GM12878 (cell line): ENCODE measurements at regions not wholly inside any gene's neighbourhood (a gene's known extent, or its start where the extent isn't known, plus 50 kb on each side); places are given as distances from the start of the nearest gene placed in this dataset.
"Not testable (repeated sequence)": the region's sequence is repeated elsewhere in the genome, so short reads cannot be mapped to it uniquely, and the experiment has no call there.

Experiments
- ATAC-seq: fragments of 200-7000 bp; cut with Tn5 transposase; 3 replicates; pipeline ENCODE4 v1.9.1; 2020; ENCODE audit warnings: mild to moderate bottlenecking, moderate library complexity
- BruUV-seq: library from RNA; stranded (reverse); fragments of 400-500 nt; replicated peaks from 2 replicates; lab custom pipeline; 2021; lab: Mats Ljungman, UMichigan
- CTCF ChIA-PET: fragments of 300-600 bp; sonication (Branson Sonifier 250); formaldehyde crosslinking; extraction: SDS; loops from one replicate; lab custom pipeline; 2021; ENCODE audit warnings: inconsistent platforms; lab: Yijun Ruan, JAX
- POLR2A ChIA-PET: fragments of 350-600 bp; formaldehyde crosslinking; extraction: SDS; loops from one replicate; lab custom pipeline; 2021; ENCODE audit warnings: inconsistent platforms; lab: Charles Lee
- RAD21 ChIA-PET: fragments of 300-600 bp; sonication (Branson Sonifier 250); formaldehyde crosslinking; loops from one replicate; lab custom pipeline; 2023; ENCODE audit warnings: antibody characterized with exemption; ENCODE audit not compliant: unreplicated experiment; lab: Charles Lee
- SMC1A ChIA-PET: fragments of 300-600 bp; sonication (Branson Sonifier 250); formaldehyde crosslinking; loops from one replicate; lab custom pipeline; 2023; ENCODE audit not compliant: unreplicated experiment, uncharacterized antibody; lab: Charles Lee
- DNase-seq: peaks from one replicate; pipeline ENCODE4 v3.0.0-alpha.2; 2011; ENCODE audit warnings: low read depth, low spot score
- FAIRE-seq: peaks from 3 replicates; lab custom pipeline; 2011; peaks lifted over from hg19 to GRCh38; lab: Jason Lieb, UNC
- H2AFZ ChIP-seq: 2 replicates; pipeline ENCODE4 v1.6.0; 2011; ENCODE audit warnings: low read depth, low read length, control low read depth; ENCODE audit not compliant: control insufficient read depth
- H3K27ac ChIP-seq: 2 replicates; pipeline ENCODE4 v1.5.1; 2011; ENCODE audit warnings: control low read depth; ENCODE audit not compliant: control insufficient read depth, insufficient read depth
- H3K27me3 ChIP-seq, 2 experiments: replicated peaks in 1 of 2; 2 replicates each; pipeline versions ENCODE4 v1.6.0 to v1.6.1; 2011; ENCODE audit warnings: low read length in 1 of 2; ENCODE audit not compliant: control insufficient read depth in 2 of 2, insufficient read depth in 2 of 2
- H3K36me3 ChIP-seq, 2 experiments: 2 replicates each; pipeline ENCODE4 v1.5.1; 2011; ENCODE audit warnings: low read length in 1 of 2; ENCODE audit not compliant: control insufficient read depth in 2 of 2, insufficient read depth in 2 of 2
- H3K4me1 ChIP-seq: 2 replicates; pipeline ENCODE4 v1.6.1; 2011; ENCODE audit warnings: mild to moderate bottlenecking, low read length, moderate library complexity, mixed read lengths; ENCODE audit not compliant: control insufficient read depth, insufficient read depth
- H3K4me2 ChIP-seq: 2 replicates; pipeline ENCODE4 v1.6.0; 2011; ENCODE audit warnings: control low read depth; ENCODE audit not compliant: control insufficient read depth, insufficient read depth
- H3K4me3 ChIP-seq: fragments of 200-600 bp; sonication (generic); 2 replicates; pipeline ENCODE4 v1.5.1; 2016
- H3K79me2 ChIP-seq: 2 replicates; pipeline ENCODE4 v1.6.0; 2011; ENCODE audit warnings: low read length; ENCODE audit not compliant: control insufficient read depth, insufficient read depth
- H3K9ac ChIP-seq: 2 replicates; pipeline ENCODE4 v1.8.0; 2011; ENCODE audit warnings: low read length, control low read depth, mixed read lengths; ENCODE audit not compliant: control insufficient read depth, insufficient read depth
- H3K9me3 ChIP-seq: replicated peaks from 3 replicates; pipeline ENCODE4 v1.5.1; 2011; ENCODE audit warnings: mild to moderate bottlenecking, low read length; ENCODE audit not compliant: control insufficient read depth, insufficient read depth
- H4K20me1 ChIP-seq: 2 replicates; pipeline ENCODE4 v1.6.0; 2011; ENCODE audit not compliant: control insufficient read depth, insufficient read depth
- CREM ChIP-seq: IDR thresholded peaks from 2 replicates; pipeline ENCODE4 v1.6.1; 2014; ENCODE audit warnings: antibody characterized with exemption, low read depth
- RAD51 ChIP-seq: fragments of 450-650 bp; IDR thresholded peaks from 2 replicates; pipeline ENCODE4 v1.6.1; 2016; ENCODE audit warnings: moderate library complexity, mild to moderate bottlenecking, inconsistent platforms
- SRF ChIP-seq, 2 experiments: IDR thresholded peaks; 2 replicates each; pipeline ENCODE4 v1.6.1; 2011; ENCODE audit warnings: low read depth in 2 of 2, low read length in 2 of 2, mild to moderate bottlenecking in 1 of 2, moderate library complexity in 1 of 2
- STAT1 ChIP-seq: fragments of 450-650 bp; conservative IDR thresholded peaks from 2 replicates; pipeline ENCODE4 v1.6.1; 2014; ENCODE audit warnings: antibody characterized with exemption, mild to moderate bottlenecking
- WGBS: methylation state at CpG from one replicate; pipeline ENCODE4 v1.1.6; 2016; ENCODE audit warnings: low lambda C conversion rate; ENCODE audit not compliant: insufficient replicate concordance, insufficient coverage; ENCODE audit errors: missing lambda C conversion rate; 5-methylcytosine and 5-hydroxymethylcytosine counted together
- in situ Hi-C: fragments of 300-500 bp; cut with MboI; formaldehyde crosslinking; loops from 9 replicates; pipeline ENCODE4 v1.14.3; 2018; ENCODE audit warnings: mixed read lengths
- intact Hi-C: fragments of 100-400 bp; cut with micrococcal nuclease; formaldehyde crosslinking; loops from one replicate; pipeline ENCODE4 v1.14.2; 2022; ENCODE audit not compliant: unreplicated experiment
- TF ChIP-seq, protein P1 (sequence below): fragments of 150-350 bp; IDR thresholded peaks from 2 replicates; pipeline ENCODE4 v1.6.1; 2016; ENCODE audit warnings: low read depth, low read length

DNA sequence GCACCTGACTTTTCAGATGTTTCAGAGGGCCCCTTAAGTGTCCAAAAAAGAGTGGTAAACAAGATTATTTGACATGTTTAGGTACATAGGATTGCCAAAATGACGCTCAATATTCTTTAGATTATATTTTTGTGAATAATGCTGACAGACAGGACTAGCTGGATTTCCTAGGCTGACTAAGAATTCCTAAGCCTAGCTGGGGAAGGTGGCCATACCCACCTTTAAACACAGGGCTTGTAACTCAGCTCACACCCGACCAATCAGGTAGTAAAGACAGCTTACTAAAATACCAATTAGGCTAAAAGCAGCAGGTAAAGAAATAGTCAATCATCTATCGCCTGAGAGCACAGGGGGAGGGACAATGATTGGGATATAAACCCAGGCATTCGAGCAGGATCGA lies 99.0 kb upstream of the GPR6 start:
- H3K9ac ChIP-seq, H3K36me3 ChIP-seq, FAIRE-seq, POLR2A ChIA-PET, H4K20me1 ChIP-seq, DNase-seq, BruUV-seq, RAD21 ChIA-PET, in situ Hi-C loops, H3K9me3 ChIP-seq, H3K27ac ChIP-seq, intact Hi-C loops, H3K4me3 ChIP-seq, H2AFZ ChIP-seq, ATAC-seq, H3K4me2 ChIP-seq, H3K27me3 ChIP-seq, H3K79me2 ChIP-seq, H3K4me1 ChIP-seq: not testable (repeated sequence)
- ChIA-PET SMC1A (interaction anchor here (1.2 kb wide), 1 partner anchor 160 kb away, joined by 3 read pairs; no protein-coding TSS in a partner anchor), CTCF (interaction anchor here (1.6 to 1.7 kb wide), 2 partner anchors 13 to 161 kb away, joined by 4 read pairs; no protein-coding TSS in a partner anchor)
- WGBS: 20% methylated on average over 5 of the region's 5 CpGs

DNA sequence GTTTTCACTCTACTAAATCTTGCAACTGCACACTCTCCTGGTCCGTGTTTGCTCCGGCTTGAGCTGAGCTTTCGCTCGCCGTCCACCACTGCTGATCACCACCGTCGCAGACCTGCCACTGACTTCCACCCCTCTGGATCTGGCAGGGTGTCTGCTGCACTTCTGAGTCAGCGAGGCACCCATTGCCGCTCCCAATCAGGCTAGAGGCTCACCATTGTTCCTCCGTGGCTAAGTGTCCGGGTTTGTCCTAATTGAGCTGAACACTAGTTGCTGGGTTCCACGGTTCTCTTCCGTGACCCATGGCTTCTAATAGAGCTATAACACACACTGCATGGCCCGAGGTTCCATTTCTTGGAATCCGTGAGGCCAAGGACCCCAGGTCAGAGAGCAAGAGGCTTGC lies 98.6 kb upstream of the GPR6 start:
- TF ChIP-seq STAT1: no peak
- TF ChIP-seq RAD51: no peak
- TF ChIP-seq CREM: no peak
- no peak for TF ChIP-seq SRF (IDR thresholded peaks at IDR 0.05; ENCODE audit: low read depth in 2 of 2, low read length in 2 of 2)
- TF ChIP-seq, protein P1, sequence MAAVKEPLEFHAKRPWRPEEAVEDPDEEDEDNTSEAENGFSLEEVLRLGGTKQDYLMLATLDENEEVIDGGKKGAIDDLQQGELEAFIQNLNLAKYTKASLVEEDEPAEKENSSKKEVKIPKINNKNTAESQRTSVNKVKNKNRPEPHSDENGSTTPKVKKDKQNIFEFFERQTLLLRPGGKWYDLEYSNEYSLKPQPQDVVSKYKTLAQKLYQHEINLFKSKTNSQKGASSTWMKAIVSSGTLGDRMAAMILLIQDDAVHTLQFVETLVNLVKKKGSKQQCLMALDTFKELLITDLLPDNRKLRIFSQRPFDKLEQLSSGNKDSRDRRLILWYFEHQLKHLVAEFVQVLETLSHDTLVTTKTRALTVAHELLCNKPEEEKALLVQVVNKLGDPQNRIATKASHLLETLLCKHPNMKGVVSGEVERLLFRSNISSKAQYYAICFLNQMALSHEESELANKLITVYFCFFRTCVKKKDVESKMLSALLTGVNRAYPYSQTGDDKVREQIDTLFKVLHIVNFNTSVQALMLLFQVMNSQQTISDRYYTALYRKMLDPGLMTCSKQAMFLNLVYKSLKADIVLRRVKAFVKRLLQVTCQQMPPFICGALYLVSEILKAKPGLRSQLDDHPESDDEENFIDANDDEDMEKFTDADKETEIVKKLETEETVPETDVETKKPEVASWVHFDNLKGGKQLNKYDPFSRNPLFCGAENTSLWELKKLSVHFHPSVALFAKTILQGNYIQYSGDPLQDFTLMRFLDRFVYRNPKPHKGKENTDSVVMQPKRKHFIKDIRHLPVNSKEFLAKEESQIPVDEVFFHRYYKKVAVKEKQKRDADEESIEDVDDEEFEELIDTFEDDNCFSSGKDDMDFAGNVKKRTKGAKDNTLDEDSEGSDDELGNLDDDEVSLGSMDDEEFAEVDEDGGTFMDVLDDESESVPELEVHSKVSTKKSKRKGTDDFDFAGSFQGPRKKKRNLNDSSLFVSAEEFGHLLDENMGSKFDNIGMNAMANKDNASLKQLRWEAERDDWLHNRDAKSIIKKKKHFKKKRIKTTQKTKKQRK: no peak
- Histone ChIP-seq H2AFZ (no peak overlapping the region), H3K27ac (no peak overlapping the region), H3K9me3 (no peaks in the 10 kb centered on the region; the same call in 1 of the 3 replicates), H3K36me3 (no peaks in the 10 kb centered on the region), H3K4me3 (no peak overlapping the region), H3K27me3 (no peaks in the 10 kb centered on the region), H3K79me2 (no peaks in the 10 kb centered on the region), H3K4me1 (no peaks in the 10 kb centered on the region), H3K4me2 (no peak overlapping the region), H4K20me1 (no peaks in the 10 kb centered on the region), H3K9ac (no peak overlapping the region)
- no peak for ATAC-seq
- intact Hi-C loops (no loop called here), in situ Hi-C loops (no loop called here)
- ChIA-PET POLR2A (no interaction called here), CTCF (interaction anchor here (1.6 kb wide), 1 partner anchor 13 kb away, joined by 4 read pairs; no protein-coding TSS in a partner anchor), RAD21 (no interaction called here), SMC1A (interaction anchor here (1.2 kb wide), 1 partner anchor 160 kb away, joined by 3 read pairs; no protein-coding TSS in a partner anchor)
- DNase-seq: no peak
- no peak for FAIRE-seq
- no TSS peak for BruUV-seq
- WGBS: 61% methylated on average over 15 of the region's 15 CpGs

GRCh38 chr6:109881069-109881468 lies 97.0 kb upstream of the GPR6 start:
- intact Hi-C loops, DNase-seq, FAIRE-seq, BruUV-seq, H3K27me3 ChIP-seq, H3K9me3 ChIP-seq, RAD21 ChIA-PET, POLR2A ChIA-PET, H3K79me2 ChIP-seq, H3K27ac ChIP-seq, H3K36me3 ChIP-seq, CTCF ChIA-PET, ATAC-seq, H3K4me2 ChIP-seq, H3K9ac ChIP-seq, SMC1A ChIA-PET, H3K4me1 ChIP-seq, H4K20me1 ChIP-seq, H2AFZ ChIP-seq, in situ Hi-C loops, H3K4me3 ChIP-seq: not testable (repeated sequence)
- WGBS: 86% methylated on average over 15 of the region's 19 CpGs
